Hypothalamus (tissue), 51 donors: ENCODE measurements at regions not wholly inside any gene's neighbourhood (a gene's known extent, or its start where the extent isn't known, plus 50 kb on each side); places are given as distances from the start of the nearest gene placed in this dataset.

Experiments used
- DNase-seq, 51 donors: peaks; one replicate each; lab custom pipeline; 2025; lab: John Stamatoyannopoulos, UW

GRCh38 chr9:80605793-80606192 is 1034.0 kb downstream of the TLE4 start:
- DNase-seq, result no peak

DNA sequence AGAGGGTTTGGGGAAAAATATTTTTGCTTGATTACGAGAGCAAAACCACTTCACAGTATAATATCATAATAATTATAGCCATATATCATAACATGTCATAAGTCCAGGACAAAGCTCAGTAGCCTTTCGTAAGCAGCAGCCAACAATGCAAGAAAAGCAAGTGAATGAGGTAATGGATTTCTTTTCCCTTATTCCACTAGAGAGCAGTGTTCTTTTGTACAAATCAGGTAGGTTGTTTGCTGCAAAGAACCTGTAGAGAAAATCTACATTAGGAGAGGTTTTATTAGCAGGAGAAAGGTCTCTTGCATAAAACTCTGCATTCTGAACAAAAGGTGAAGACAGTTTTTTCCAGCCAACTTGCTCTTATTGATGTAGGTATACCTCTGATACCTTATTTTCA is 1033.4 kb downstream of the TLE4 start:
- peak in 1 of 51 donors; percentile 4 for DNase-seq

DNA sequence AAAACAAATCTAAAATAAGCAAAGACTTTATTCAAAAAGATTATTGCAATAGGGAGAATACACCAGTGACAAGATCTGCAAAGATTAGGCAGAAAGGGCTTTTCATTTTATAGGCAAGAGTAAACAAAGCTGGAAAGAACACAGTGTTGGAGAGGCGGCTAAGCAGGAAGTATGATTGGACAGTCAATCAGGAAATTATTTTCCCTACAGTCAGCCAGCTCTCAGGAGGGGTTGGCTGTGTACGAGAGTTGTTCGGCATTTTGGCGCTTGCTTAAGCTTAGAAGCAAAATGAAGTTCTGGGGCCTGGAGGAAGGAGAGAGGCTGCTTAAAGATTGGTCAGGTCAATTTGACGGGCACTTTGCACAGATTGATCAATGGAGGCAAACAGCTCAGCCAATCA is 1030.5 kb downstream of the TLE4 start:
- no peak for DNase-seq

- DNase-seq, result no peak
Observed at GRCh38 chr9:80596579-80596978, 1024.8 kb downstream of the TLE4 start.

DNA sequence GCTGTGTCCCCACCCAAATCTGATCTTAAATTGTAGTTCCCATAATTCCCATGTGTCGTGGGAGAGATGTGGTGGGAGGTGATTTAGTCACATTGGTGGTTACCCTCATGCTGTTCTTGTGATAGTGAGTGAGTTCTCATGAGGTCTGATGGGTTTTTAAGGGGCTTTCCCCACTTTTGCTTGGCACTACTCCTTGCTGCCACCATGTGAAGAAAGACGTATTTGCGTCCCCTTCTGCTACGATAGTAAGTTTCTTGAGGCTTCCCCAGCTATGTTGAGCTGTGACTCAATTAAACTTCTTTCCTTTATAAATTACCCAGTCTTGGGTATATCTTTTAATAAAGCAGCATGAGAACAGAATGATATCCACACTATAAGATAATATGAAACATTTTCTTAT is 1023.4 kb downstream of the TLE4 start:
- DNase-seq, result no peak

DNA sequence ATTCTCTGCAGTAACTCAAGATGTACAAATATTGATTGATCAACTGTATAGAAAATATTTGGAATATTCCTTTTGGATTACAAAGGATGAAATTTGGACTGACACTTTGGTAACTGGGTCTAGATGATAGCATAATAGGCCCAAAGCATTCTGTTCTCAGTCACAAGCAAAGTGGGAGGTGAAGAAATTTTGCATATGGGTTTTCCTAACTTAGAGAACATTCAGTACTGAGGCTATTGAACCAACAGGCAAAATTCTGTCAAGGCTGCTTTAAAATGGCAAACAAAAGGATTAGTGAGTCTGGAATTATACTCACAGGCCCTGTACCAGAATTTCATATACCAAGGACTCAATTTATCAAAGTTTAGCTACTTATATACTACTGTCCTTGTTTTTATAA is 1020.6 kb downstream of the TLE4 start:
- DNase-seq, result no peak

DNA sequence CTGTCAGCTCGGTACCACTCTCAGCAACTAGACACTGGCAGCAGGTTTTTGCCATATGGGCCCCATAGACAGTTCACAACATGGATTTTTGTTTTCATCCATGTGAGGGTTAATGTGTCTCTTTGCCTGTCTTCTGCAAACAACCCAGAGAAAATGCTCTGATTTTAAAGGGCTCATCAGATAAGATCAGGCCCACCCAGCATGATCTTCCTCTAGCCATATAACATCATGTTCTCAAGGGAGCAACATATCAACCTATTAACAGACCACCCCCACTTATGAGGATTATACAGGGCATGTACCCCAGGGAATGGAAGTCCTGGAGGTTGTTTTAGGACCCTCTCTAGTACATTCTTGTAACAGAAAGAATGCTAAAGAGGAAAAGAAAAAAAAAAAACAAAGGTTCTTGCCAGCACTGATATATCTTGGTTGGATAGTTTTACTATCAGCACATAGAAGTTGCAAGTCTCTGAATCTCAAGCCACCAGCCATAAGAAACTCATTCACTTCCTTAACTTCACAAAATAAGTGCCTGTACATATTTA is 1015.1 kb downstream of the TLE4 start:
- no peak for DNase-seq

GRCh38 chr9:80571953-80572352 is 1000.2 kb downstream of the TLE4 start:
- no peak for DNase-seq

DNA sequence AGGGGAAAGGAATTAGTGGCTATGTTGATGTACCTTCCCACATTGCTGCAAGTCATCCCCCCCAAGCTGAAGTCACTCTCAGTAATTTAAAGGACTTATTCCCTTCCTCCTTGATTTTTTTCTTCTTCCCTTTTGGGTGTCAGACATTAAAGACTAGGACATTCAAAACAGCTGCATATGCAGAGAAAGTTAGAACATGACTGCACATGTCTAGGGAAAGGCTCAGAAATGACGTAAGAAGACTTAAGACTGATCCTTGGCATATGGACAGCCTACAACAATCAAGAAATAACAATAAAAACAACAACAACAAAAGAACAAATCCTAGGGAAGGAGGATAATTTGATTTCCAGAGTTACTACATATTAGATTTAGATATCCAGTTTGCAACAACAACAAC is 997.5 kb downstream of the TLE4 start:
- no peak for DNase-seq

DNA sequence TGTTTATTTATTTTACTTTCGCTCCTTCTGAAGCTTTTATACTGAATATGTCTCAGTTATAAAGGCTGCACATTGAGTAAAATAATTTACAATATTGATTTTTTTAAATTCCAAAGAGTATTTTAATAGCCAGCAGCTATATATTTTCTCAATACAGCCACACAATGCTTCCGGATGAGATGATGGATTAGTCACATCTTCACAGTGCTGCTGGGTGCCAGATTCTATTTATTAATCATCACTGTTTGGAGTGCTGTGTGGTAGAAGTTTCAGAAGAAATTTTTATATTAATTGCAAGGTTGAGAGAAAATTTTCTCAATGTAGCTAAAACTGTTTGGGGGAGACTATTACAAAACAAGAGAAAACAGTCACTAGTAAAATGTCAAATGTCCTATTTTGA is 989.8 kb downstream of the TLE4 start:
- DNase-seq, result no peak

- DNase-seq, result no peak
Observed at GRCh38 chr9:80560976-80561375, 989.2 kb downstream of the TLE4 start.

- no peak for DNase-seq
Observed at GRCh38 chr9:80557256-80557655, 985.5 kb downstream of the TLE4 start.

DNA sequence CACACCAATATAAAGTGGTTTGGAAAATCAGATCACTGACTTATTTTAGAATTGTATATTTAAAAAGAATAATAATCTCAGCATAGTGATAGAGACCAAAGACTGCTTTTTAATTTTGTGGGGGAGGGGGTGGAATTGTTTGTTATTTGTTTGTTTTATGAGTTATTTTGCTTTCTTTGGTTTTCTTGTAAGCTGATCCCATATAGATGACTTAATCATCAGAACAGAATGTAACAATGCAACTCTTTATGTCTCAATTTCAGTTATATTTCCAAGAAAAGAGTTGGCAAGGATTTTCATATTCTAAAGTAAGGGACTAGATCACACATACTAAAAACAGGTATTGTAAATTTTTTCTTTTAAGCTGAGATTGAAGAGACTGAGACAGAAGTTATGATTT is 984.9 kb downstream of the TLE4 start:
- DNase-seq, result no peak

DNA sequence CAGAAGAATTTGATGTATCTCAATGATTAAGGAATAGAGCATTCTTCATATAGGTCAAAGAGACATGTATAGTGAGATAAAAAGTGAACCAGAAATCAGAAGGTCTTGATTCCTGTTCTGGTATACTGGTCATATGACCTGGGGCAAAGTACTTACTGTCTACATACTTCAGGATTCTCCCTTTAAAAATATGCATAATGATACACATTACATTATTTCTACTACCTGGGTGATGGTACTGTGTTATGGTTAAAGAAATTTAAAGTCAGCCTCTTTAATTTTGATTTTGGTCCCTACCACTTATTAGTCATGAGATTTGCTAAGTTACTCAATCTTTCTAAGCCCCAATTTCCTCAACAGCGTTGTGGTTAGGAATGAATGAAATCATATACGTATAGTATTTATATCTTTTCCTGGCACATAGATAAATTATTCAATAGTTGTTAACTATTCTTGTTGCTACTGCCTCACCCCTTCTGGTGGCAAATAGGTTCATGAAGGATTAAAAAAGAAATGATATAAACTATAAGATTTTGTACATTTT is 984.1 kb downstream of the TLE4 start:
- DNase-seq, result no peak

GRCh38 chr9:80554856-80555255 is 983.1 kb downstream of the TLE4 start:
- DNase-seq, result no peak

- DNase-seq, result no peak
Observed at GRCh38 chr9:80554301-80554700, 982.5 kb downstream of the TLE4 start.

GRCh38 chr9:80552931-80553330 is 981.2 kb downstream of the TLE4 start:
- no peak for DNase-seq

DNA sequence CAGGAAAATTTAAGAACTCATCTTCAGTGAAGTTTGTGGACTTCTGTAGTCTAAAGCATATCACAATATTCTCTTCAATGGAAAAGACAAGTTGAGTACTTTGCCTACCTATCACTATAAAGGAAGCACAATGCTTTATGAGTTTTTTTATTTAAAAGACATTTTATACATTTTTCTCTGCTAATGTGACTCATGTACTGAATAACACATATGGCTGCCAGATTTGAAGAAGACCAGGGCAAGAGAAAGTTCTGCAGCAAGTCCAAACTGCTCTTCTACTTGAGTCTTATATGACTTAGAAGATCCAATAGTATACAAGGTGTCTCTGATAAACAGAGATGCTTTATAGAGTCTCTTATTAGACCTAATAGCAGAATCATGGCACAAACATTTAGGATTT is 978.4 kb downstream of the TLE4 start:
- DNase-seq, result no peak

GRCh38 chr9:80547613-80548012 is 975.8 kb downstream of the TLE4 start:
- no peak for DNase-seq

GRCh38 chr9:80540387-80540786 is 968.6 kb downstream of the TLE4 start:
- no peak for DNase-seq

- no peak for DNase-seq
Observed at GRCh38 chr9:80538976-80539375, 967.2 kb downstream of the TLE4 start.

DNA sequence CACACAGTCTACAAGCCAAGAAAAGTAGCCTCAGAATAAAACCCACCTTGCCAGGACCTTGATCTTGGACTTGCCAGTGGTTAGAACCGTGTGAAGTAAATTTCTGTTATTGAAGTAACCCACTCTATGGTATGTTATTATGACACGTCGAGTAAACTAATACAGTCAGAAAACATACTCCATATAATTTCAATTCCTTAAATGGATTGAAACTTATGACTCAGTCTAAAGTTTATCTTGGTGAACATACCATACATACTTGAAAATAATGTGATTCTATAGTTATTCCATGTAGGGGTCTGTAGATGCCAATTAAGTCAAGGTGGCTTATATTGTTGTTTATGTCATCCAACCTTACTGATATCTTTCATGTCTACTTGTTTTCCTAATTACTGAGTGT is 950.7 kb downstream of the TLE4 start:
- DNase-seq, result no peak

GRCh38 chr9:80521151-80521550 is 949.4 kb downstream of the TLE4 start:
- no peak for DNase-seq
